Loucy (cell line): ENCODE measurements at regions not wholly inside any gene's neighbourhood (a gene's known extent, or its start where the extent isn't known, plus 50 kb on each side); places are given as distances from the start of the nearest gene placed in this dataset.

ENCODE experiments used
- H2AFZ ChIP-seq: fragments of 200-600 bp; sonication (generic); 2 replicates; pipeline ENCODE4 v1.6.0; 2016; ENCODE audit warnings: antibody characterized with exemption, mild to moderate bottlenecking, low read length, moderate library complexity
- H3F3A ChIP-seq: fragments of 200-600 bp; 2 replicates; pipeline ENCODE4 v1.6.0; 2016; ENCODE audit warnings: antibody characterized with exemption, low read depth, mild to moderate bottlenecking
- H3K27me3 ChIP-seq: fragments of 200-600 bp; sonication (generic); 2 replicates; pipeline ENCODE4 v1.6.1; 2014; ENCODE audit warnings: low read length, mild to moderate bottlenecking; ENCODE audit not compliant: insufficient read depth, poor library complexity, severe bottlenecking
- H3K36me3 ChIP-seq: fragments of 200-600 bp; sonication (generic); 2 replicates; pipeline ENCODE4 v1.6.1; 2016; ENCODE audit warnings: low read length; ENCODE audit not compliant: insufficient read depth
- H3K4me1 ChIP-seq: fragments of 200-600 bp; sonication (generic); 2 replicates; pipeline ENCODE4 v1.5.1; 2014; ENCODE audit warnings: low read length, mild to moderate bottlenecking; ENCODE audit not compliant: insufficient read depth, poor library complexity, severe bottlenecking
- H3K4me2 ChIP-seq: fragments of 200-600 bp; sonication (generic); 2 replicates; pipeline ENCODE4 v1.6.0; 2014; ENCODE audit warnings: antibody characterized with exemption, low read length, low read depth, mild to moderate bottlenecking; ENCODE audit not compliant: poor library complexity, severe bottlenecking
- H3K4me3 ChIP-seq: fragments of 200-600 bp; sonication (generic); 2 replicates; pipeline ENCODE4 v1.5.1; 2014; ENCODE audit warnings: low read length, mild to moderate bottlenecking, mixed read lengths; ENCODE audit not compliant: poor library complexity, severe bottlenecking
- H3K79me2 ChIP-seq: fragments of 200-600 bp; sonication (generic); 2 replicates; pipeline ENCODE4 v1.6.1; 2014; ENCODE audit warnings: low read length; ENCODE audit not compliant: insufficient read depth
- H3K9ac ChIP-seq: fragments of 200-600 bp; sonication (generic); 2 replicates; pipeline ENCODE4 v1.6.0; 2014; ENCODE audit warnings: mild to moderate bottlenecking, low read depth, low read length, moderate library complexity; ENCODE audit not compliant: poor library complexity, severe bottlenecking
- H3K9me2 ChIP-seq: fragments of 200-600 bp; sonication (generic); replicated peaks from 2 replicates; pipeline ENCODE4 v1.6.1; 2016; ENCODE audit warnings: low read depth, low read length, mixed read lengths
- H3K9me3 ChIP-seq: fragments of 200-600 bp; sonication (generic); 2 replicates; pipeline ENCODE4 v1.6.1; 2014; ENCODE audit warnings: mild to moderate bottlenecking, antibody characterized with exemption, low read length, low read depth; ENCODE audit not compliant: insufficient read depth
- H4K20me1 ChIP-seq: fragments of 200-600 bp; sonication (generic); 2 replicates; pipeline ENCODE4 v1.6.0; 2014; ENCODE audit warnings: antibody characterized with exemption, low read length, mild to moderate bottlenecking; ENCODE audit not compliant: insufficient read depth, poor library complexity, severe bottlenecking
- CTCF ChIP-seq: fragments of 200-600 bp; sonication (generic); conservative IDR thresholded peaks from 2 replicates; pipeline ENCODE4 v1.5.1; 2014; ENCODE audit warnings: mild to moderate bottlenecking, antibody characterized with exemption, low read length
- EZH2phosphoT487 ChIP-seq: fragments of 200-600 bp; IDR thresholded peaks from 2 replicates; pipeline ENCODE4 v1.6.1; 2018; ENCODE audit warnings: antibody characterized with exemption, mild to moderate bottlenecking, moderate library complexity, borderline replicate concordance

- Histone ChIP-seq H3K36me3 (no peaks in the 10 kb centered on the region), H4K20me1 (no peaks in the 10 kb centered on the region), H3K4me3 (no peak overlapping the region), H3K9me3 (no peaks in the 10 kb centered on the region), H3K79me2 (no peaks in the 10 kb centered on the region), H3K27me3 (no peaks in the 10 kb centered on the region), H3K9me2 (no peaks in the 10 kb centered on the region), H2AFZ (no peak overlapping the region), H3K4me1 (no peaks in the 10 kb centered on the region), H3F3A (no peaks in the 10 kb centered on the region), H3K4me2 (no peak overlapping the region), H3K9ac (no peak overlapping the region)
- TF ChIP-seq EZH2phosphoT487 (no peak), CTCF (no peak)
These were observed 225.7 kb upstream of the ARX start for GRCh38 chrX:25241461-25241860.

DNA sequence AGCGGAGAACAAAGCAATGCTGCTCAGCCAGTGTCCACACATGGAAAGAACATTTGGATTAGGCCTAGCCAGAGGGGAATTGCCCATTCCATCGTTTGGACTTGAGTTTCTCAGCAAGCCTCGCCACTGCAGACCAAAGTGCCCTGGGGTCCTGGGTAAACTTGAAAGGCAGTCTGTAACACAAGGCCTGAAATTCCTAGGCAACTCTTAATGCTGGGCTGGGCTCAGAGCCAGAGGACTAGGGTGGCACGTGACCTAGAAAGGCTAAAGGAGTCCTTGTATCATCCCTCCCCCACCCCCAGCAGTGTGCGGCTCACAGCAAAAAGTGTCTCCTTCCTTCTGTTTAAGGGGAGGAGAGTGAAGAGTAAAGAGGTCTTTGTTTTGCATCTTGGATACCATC is 210.4 kb upstream of the ARX start:
- H3K27me3 ChIP-seq, result no peaks in the 10 kb centered on the region
- no peak for TF ChIP-seq CTCF
- no peak for TF ChIP-seq EZH2phosphoT487
- no peak overlapping the region for H2AFZ ChIP-seq
- no peak overlapping the region for H3K4me2 ChIP-seq
- no peak overlapping the region for H3K9ac ChIP-seq
- no peaks in the 10 kb centered on the region for H3K36me3 ChIP-seq
- no peaks in the 10 kb centered on the region for H3K9me3 ChIP-seq
- H3K4me1 ChIP-seq, result no peaks in the 10 kb centered on the region
- no peaks in the 10 kb centered on the region for H3F3A ChIP-seq
- no peaks in the 10 kb centered on the region for H3K79me2 ChIP-seq
- no peak overlapping the region for H3K4me3 ChIP-seq
- H3K9me2 ChIP-seq, result no peaks in the 10 kb centered on the region
- H4K20me1 ChIP-seq, result no peaks in the 10 kb centered on the region

GRCh38 chrX:25219480-25219879 is 203.7 kb upstream of the ARX start:
- no peak for TF ChIP-seq CTCF
- TF ChIP-seq EZH2phosphoT487, result no peak
- no peaks in the 10 kb centered on the region for H3K9me2 ChIP-seq
- H3K79me2 ChIP-seq, result no peaks in the 10 kb centered on the region
- no peaks in the 10 kb centered on the region for H3K4me1 ChIP-seq
- no peak overlapping the region for H3K4me3 ChIP-seq
- no peak overlapping the region for H3K4me2 ChIP-seq
- no peaks in the 10 kb centered on the region for H4K20me1 ChIP-seq
- H3K9me3 ChIP-seq, result no peaks in the 10 kb centered on the region
- H3K9ac ChIP-seq, result no peak overlapping the region
- no peaks in the 10 kb centered on the region for H3K36me3 ChIP-seq
- no peaks in the 10 kb centered on the region for H3F3A ChIP-seq
- no peaks in the 10 kb centered on the region for H3K27me3 ChIP-seq
- no peak overlapping the region for H2AFZ ChIP-seq
